ENCODE measurements at regions not wholly inside any gene's neighbourhood (a gene's known extent, or its start where the extent isn't known, plus 50 kb on each side); places are given as distances from the start of the nearest gene placed in this dataset.

- TF ChIP-seq ZNF232 (CRISPR knock-in tag; IDR thresholded peaks at IDR 0.05) = no peak
- TF ChIP-seq PREB (CRISPR knock-in tag; IDR thresholded peaks at IDR 0.05; ENCODE audit: borderline replicate concordance) = no peak
Measured at GRCh38 chr21:29433366-29434059, 134.8 kb downstream of the BACH1 start.

Data from WTC11 (cell line).